ENCODE measurements at regions not wholly inside any gene's neighbourhood (a gene's known extent, or its start where the extent isn't known, plus 50 kb on each side); places are given as distances from the start of the nearest gene placed in this dataset.

DNA sequence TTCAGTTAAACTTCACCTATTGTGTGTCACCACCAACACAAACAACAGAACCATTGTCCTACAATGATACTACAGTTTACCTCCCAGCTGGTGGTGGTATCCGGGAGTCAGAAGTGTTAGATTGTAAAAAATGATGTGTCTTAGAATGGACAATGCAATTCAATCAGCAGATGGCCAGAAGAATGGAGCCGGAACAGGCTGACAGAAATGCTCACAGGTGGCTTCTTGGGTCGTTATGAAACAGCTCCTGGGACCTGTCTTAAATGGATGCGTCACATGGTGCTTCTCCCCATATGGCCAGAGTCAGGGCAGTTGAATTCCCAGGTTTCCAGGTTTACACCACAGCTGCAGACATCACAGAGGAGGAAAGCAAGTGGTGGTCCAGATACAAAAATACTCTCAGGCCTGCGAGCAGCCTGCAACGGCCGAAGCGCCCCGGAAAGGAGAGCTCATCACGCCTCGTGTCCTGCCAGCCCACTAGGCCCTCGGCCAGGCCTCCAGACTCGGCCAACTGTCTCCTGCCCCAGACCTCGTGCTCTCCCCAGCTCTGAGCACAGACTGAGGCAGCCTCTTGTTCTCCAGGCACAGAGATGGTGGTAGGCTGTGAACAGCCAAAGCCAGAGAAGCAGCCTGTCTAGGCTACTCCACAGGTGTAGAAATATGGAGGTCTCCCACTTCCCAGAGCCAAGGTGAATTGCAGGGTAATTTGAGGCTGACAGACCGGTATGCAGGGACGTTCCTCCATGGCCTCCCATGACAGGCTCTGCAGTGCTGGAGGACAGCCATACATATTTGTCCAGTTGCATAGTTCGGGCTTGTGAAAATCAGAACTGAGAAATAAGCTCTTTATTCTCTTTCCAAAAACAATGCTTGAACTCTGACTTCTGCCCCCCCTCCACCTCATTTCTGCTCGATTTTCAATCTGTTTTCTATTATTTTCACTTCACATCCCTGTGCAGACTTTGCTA, 98.5 kb upstream of the SPATA31C2 start:
- peak; percentile 80 for DNase-seq (ENCODE audit: low spot score)
- in situ Hi-C loops (cut with HindIII; ENCODE audit: low sequenced_read_pairs), result no loop called here

DNA sequence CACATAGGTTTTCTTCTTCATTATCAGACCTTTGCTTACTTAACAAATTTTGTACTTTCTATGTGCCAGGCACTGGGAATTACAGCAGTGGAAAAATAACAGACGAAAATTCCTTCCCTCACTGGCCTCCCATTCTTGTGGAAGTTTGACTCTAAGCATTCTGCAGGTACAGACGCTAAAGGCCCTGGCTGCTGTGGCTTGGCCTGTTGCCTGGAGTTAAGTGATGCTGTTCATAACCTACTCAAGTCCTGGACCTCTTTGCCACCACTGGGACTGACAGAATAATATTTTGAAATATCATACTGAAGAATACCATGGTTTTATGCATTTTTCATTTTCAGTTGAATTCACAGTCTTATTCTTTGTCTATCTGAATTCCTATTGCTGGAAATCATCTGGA, 97.3 kb upstream of the SPATA31C2 start:
- in situ Hi-C loops (cut with HindIII; ENCODE audit: low sequenced_read_pairs), result no loop called here

DNA sequence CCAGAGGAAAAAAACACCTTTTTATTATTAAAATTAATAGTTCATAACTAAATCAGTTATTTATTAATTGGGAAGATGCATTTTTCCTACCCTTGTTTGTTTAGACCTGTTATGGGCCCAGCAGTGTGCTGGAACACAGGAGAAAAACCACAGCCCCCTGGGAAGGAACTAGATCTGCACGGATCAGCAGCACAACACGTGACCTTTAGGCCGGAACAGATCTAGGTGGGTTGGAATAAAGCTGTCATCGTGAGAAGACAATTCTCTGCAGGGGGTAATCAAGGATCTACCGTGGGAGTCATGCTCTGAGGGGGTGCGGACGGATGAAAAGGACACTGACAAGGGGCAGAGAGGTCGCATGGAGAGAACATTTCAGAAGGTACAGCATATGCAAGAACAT, 95.8 kb upstream of the SPATA31C2 start:
- no peak for DNase-seq (ENCODE audit: low spot score)
- in situ Hi-C loops (cut with HindIII; ENCODE audit: low sequenced_read_pairs), result no loop called here

More for the DNA sequence above, 97.3 kb upstream of the SPATA31C2 start:
- DNase-seq (ENCODE audit: low spot score), result peak; percentile 0

DNA sequence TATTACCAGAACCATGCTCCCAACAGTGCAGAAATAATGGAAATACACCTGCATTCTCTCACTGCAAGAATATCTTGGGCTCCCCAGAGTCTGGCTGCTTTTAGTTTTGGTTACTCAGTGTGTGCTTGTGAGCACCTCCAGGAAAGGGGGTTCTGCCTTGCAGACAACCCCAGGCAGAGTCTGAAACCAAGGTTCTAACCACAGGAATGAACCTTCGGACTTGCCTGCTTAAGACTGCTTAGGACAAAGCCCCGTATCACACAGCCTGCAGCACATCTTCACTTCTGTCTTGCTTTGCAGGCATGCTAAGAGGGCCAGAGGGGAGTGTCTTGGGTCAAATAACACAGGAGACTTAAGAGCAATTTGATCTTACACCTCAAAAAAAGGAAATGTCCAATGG, 94.8 kb upstream of the SPATA31C2 start:
- no peak for DNase-seq (ENCODE audit: low spot score)
- in situ Hi-C loops (cut with HindIII; ENCODE audit: low sequenced_read_pairs), result no loop called here

DNA sequence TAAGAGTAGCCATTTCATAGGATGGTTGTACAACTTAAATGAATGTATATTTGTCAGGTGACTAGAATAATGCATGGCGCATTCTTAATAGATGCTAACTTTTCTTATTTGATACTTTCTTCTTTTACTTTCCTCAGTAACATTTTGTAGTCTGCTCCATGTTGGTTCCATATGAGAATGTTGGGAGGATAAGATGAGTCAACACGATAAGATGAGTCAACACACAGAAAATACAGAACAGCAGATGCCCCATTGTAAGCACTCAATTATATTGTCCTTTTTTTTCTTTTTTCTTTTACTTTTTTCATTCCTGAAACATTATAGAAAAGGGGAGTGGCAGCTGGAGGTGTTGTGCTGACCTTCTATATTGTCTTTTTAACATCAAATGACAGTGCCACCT, 92.3 kb upstream of the SPATA31C2 start:
- no peak for DNase-seq (ENCODE audit: low spot score)
- in situ Hi-C loops (cut with HindIII; ENCODE audit: low sequenced_read_pairs), result no loop called here

DNA sequence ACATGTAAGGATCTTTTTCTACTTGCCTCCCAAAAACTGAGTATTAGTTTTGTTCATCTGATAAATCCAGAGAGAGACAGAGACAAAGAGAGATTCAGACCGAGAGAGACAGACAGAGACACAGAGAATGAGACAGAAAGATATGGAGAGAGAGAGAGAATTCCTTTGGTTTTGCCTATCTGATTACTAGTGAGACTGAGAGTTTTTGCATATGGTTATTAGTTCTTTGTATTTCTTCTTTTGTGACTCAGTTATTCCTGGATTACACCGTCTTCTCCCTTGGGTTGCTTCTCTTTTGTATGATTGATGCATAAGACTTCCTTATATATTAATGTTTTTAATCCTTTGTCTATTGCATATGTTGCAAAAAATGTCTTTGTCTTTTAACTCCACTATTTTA, 91.2 kb upstream of the SPATA31C2 start:
- in situ Hi-C loops (cut with HindIII; ENCODE audit: low sequenced_read_pairs), result no loop called here

DNA sequence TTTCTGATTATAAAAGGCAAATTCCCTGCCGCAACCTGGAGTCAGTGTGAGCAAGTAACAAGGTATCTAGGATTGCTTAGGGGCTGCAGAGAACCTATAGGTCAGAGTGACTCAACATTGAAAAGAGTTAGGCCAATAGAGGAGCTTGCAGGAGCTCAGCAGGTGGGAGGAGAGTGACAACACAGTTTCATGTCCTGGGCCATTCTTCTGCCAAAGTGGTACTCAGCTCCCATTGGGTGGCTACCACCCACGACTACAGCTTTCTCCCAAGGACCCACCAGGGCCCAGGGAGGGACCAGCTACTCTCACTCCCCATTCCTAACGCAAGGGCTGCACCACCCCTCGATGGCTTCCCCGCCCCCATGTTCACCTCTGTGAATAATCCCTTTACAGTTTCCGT, 86.7 kb upstream of the SPATA31C2 start:
- in situ Hi-C loops (cut with HindIII; ENCODE audit: low sequenced_read_pairs), result no loop called here
- DNase-seq (ENCODE audit: low spot score), result no peak

More for the DNA sequence above, 91.2 kb upstream of the SPATA31C2 start:
- DNase-seq (ENCODE audit: low spot score), result no peak

DNA sequence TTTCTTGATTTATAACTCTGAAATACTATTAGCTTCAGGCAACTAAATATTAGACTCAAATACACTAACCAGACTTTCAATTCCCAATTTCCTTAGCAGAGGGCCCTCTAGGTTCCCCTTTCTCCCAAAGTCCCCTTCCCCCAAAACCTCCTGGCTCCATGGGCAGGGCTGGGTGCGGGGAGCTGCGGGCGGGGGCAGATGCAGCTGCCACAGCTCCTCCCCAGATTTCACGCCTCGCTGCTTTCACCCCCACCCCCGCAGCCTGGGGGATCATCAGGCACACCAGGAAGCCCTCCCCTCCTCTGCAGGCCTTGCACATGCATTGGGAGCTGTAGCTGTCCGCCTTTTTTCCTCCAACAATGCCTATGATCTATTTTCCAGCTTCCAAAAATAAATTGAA, 82.8 kb upstream of the SPATA31C2 start:
- in situ Hi-C loops (cut with HindIII; ENCODE audit: low sequenced_read_pairs), result no loop called here
- no peak for DNase-seq (ENCODE audit: low spot score)

DNA sequence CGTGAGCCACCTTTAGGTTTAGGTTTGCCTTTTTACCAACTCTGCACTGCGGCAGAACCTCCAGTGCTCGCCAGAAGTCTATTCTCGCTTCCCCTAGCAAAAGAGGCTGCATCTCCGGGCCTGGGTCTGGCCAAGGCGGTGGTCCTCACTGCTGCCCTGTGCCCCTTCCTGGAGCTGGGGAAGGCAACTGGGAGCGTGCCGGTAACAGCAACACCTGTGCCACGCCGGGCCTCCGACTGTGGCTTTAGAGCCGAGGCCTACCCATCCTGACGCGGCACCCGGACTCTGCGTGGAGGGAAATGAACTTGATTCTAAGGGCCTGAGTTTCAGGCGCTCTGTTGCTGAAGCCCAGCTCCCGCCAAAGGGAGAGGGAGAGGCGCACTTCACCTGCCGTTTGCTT, 82.4 kb upstream of the SPATA31C2 start:
- in situ Hi-C loops (cut with HindIII; ENCODE audit: low sequenced_read_pairs), result no loop called here
- DNase-seq (ENCODE audit: low spot score), result no peak

DNA sequence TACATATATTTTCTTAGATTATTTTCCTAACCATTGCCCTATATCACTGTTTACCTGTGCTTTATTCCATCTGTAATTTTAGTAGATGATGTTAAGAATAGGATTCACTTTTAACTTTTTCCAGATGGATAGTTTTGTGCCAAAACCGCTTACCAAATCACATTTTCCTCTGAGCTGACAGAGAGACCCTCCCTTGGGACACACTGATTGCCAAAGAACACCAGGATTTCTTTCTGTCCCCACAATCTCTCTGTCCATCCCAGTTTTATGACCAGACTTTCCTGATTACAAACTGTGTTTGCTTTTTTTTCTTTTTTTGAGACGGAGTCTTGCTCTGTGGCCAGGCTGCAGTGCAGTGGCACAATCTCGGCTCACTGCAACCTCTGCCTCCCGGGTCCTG, 81.3 kb upstream of the SPATA31C2 start:
- in situ Hi-C loops (cut with HindIII; ENCODE audit: low sequenced_read_pairs), result no loop called here
- no peak for DNase-seq (ENCODE audit: low spot score)

DNA sequence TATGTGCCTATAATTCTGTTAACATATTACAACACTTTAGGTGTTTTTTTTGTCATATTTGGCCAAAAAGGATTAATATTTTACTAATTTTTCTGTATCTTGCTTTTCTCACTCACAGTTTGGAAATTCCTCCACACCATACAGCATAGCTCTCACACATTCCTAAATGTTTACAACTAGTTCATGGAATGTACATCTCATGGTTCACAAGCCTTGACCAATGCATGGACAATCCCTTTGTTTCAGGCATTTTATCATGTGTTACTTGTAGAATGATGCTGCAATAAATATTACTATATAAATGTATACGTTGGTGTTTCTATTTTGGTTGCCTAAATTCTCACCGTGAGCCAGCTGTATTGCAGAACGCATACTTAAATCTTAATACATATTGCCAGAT, 80.5 kb upstream of the SPATA31C2 start:
- DNase-seq (ENCODE audit: low spot score), result no peak
- in situ Hi-C loops (cut with HindIII; ENCODE audit: low sequenced_read_pairs), result no loop called here

DNA sequence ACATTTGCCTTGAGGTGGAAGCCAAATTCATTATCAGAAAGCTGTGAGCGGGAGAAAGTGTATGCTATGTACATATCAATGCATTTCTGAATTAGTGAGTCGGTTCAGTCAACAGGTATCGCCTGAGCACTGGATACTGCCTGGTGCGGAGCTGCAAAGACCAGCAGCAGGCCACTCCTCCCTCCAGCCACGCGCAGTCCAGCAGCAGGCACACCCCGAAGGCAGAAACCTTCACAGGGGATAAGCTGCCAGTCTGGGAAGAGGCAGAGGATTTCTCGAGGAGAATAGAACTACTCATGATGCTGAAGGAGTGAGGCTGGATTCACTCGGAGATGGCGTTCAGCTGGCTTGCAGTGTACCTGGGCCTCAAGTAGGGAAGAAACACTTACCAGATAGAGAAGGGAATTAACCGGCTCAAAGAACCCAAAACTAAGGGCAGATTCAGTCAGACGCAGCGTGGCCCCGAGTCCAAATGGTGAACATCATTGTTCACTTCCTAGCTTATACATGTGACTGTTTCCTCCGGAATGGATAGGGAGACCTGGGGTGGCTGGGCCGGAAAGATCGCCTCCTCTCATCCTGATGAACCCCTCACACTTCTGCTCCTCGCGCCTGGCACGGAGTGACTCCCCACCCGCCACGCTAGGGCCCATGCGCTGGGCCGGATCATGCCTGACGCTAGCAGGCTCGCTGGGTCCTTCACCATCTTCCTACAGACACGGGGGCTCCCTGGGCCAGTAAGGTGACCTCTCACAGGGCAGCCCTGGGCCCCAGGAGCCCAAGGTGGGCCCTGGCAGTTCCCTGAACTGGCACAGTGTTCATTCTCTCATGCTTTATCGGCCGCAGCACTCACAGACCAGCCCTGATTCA, 78.1 kb upstream of the SPATA31C2 start:
- no peak for DNase-seq (ENCODE audit: low spot score)
- in situ Hi-C loops (cut with HindIII; ENCODE audit: low sequenced_read_pairs), result no loop called here

DNA sequence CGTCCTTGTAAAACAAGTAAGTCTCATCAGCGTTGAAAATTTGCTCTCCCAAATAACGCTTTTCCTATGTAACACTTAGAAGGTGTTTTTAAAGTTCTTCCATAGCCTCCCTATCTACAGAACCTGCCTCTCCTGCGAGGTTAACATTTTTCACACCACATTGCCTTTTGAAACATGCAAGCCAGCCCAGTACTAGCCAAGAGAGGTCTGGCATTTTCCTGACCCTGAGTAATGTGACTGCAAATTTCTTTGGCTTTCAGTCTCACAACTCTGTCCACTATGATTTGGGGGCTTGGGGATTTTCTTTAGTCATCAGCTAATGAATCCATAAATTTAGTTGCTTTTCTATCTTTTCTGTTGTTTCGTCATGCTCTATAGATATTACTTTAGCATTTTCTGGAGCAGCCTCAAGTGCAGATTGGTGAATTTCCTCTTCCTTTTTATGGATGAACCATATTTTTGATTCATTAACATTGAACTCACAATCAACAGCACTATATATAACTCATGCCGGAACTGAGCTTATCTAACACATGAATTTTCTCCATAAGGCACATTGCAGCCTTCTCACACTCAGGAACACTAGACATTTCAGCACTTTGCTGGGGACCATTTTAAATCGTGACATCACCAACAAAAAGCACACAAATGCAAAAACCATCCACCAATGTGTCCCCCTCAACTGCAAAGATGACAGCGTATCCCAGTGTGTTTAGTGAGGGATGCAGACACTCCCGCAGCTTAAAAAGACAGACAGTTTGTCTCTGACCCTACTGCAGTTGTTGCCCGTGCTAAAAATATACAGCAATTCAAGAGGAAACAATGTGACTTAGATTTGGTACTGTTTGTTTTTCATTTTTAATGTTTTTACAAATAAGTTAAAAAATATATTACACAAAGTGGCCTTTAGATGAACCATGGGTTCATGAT, 77.2 kb upstream of the SPATA31C2 start:
- no peak for DNase-seq (ENCODE audit: low spot score)
- in situ Hi-C loops (cut with HindIII; ENCODE audit: low sequenced_read_pairs), result no loop called here

DNA sequence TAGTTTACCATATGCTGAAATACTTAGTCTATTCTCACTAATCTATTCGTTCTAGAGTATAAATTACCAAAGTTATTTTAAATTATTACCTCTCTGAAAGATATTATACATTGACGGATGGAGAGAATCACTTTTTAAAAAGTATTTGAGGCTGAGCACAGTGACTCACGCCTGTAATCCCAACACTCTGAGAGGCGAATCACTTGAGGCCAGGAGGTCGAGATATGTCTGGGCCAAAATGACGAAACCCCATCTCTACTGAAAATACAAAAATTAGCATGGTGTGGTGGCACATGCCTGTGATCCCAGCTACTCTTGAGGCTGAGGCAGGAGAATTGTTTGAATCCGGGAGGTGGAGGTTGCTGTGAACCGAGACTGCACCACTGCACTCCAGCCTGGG, 64.0 kb upstream of the SPATA31C2 start:
- in situ Hi-C loops (cut with HindIII; ENCODE audit: low sequenced_read_pairs), result no loop called here
- DNase-seq (ENCODE audit: low spot score), result no peak

DNA sequence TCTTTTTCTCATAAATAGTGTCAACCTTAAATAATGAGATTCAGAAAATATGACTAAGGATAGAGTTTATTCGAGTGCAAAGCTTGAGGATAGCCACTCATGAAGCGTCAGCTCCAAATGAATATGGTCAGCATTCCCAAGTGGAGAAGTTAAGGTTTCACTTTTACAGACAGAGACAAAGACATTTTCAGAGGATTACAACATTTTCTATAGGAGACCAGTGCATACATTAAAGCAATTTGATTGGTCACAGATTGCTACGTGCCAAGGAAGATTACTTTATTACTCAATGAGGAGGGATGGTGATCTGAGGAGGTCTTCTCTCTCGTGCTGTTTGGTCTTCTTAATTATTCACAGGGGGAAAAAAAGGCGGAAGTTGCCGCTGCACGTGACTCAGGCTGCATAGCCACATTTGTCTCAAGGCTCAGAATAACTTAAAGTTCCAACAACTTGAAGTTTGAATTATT, 60.1 kb upstream of the SPATA31C2 start:
- no peak for DNase-seq (ENCODE audit: low spot score)
- in situ Hi-C loops (cut with HindIII; ENCODE audit: low sequenced_read_pairs), result no loop called here

DNA sequence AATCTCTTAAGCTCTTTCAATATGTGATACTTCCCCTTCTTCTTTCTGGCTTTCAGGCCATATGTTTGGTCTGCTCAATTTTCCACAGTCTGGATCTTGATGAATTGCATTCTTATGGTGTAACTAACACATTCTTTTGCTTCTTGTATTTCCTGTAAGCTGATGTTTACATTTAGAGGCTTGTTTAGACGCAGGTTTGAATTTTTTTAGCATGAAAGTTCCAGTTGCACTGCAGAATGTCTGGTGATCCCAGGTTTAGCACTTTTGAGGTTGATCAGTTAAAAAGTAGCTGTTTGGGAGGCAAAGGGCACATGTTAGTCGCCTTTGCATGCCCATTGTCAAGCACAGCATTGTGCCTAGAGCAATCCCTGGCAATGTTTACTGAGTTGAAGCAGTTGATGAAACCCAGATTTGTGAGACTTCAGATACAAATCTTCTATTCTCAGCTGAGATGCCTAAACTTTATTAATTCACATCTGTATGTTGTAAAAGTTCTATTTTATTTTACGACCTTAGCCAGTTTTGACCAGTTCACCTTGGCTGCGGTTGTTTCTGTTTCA, 59.6 kb upstream of the SPATA31C2 start:
- DNase-seq (ENCODE audit: low spot score), result no peak
- in situ Hi-C loops (cut with HindIII; ENCODE audit: low sequenced_read_pairs), result no loop called here

DNA sequence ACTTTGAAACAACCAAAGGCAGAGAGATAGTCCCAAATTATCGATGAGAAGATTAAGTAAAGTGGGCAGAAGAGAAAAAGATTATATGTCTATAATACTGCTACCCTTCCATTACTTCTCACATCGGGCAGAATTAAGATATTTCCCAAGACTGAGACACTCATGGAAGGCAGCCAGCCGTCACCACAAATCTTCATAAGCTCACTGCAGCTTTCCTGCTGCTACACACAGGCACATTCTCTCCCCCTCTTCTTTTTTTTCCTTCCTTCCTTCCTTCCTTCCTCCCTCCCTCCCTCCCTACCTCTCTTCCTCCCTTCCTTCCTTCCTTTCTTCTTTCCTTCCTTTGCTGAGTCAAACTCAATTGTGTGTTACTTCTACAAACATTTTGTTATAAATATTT, 58.7 kb upstream of the SPATA31C2 start:
- in situ Hi-C loops (cut with HindIII; ENCODE audit: low sequenced_read_pairs), result no loop called here
- no peak for DNase-seq (ENCODE audit: low spot score)

DNA sequence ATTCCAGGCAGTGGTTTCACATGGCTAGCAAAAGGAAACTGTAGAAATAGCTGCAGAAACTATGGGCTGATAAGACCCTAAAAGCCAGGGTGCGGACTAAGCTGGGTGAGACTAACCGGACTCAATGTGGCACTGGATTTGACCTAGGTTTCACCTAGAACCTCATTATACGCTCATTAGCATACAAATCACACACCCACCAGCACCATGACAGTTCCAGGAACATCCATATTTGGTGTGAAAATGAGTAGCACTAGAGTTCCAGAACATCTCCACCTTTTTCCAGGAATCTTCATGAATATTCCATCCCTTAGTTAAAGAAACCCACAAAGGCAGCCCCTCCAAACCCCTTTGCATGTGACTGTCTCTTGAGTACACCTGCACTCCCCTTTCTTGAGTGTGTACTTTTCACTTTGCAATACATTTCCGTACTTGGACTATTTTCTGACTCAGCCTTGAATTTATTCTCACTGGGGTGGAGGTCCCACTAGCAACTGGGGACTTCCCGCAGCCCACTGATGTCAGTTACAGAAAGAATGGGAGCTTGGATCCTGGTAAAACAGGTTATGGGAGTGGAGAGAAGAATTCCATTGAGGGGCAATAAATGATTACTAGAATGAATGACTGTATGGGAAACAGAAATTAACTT, 58.0 kb upstream of the SPATA31C2 start:
- in situ Hi-C loops (cut with HindIII; ENCODE audit: low sequenced_read_pairs), result no loop called here

More for the DNA sequence above, 58.0 kb upstream of the SPATA31C2 start:
- DNase-seq (ENCODE audit: low spot score), result no peak
